Type B pancreatic cell (in vitro differentiated cells): ENCODE measurements at regions not wholly inside any gene's neighbourhood (a gene's known extent, or its start where the extent isn't known, plus 50 kb on each side); places are given as distances from the start of the nearest gene placed in this dataset.

ENCODE experiments used
- DNase-seq: peaks from one replicate; pipeline ENCODE4 v3.0.0; 2021; ENCODE audit warnings: mixed read lengths; ENCODE audit not compliant: unreplicated experiment; ENCODE audit errors: extremely low spot score
- H3K27ac Mint-ChIP-seq: 2 replicates; pipeline ENCODE4 v1.8.0; 2021; ENCODE audit warnings: mild to moderate bottlenecking, mixed read lengths
- H3K27me3 Mint-ChIP-seq: 2 replicates; pipeline ENCODE4 v1.8.0; 2021; ENCODE audit warnings: mixed read lengths
- H3K36me3 Mint-ChIP-seq: 2 replicates; pipeline ENCODE4 v1.8.0; 2021; ENCODE audit warnings: mixed read lengths
- H3K4me1 Mint-ChIP-seq: one replicate; pipeline ENCODE4 v1.8.0; 2021; ENCODE audit warnings: mixed read lengths; ENCODE audit not compliant: unreplicated experiment
- H3K4me3 Mint-ChIP-seq: 2 replicates; pipeline ENCODE4 v1.8.0; 2021; ENCODE audit warnings: mild to moderate bottlenecking, mixed read lengths
- H3K9me3 Mint-ChIP-seq: 2 replicates; pipeline ENCODE4 v1.8.0; 2021; ENCODE audit warnings: mixed read lengths
- CTCF ChIP-seq: fragments of 200-600 bp; sonication (generic); conservative IDR thresholded peaks from 2 replicates; pipeline ENCODE4 v1.5.0; 2021; ENCODE audit warnings: antibody characterized with exemption, mild to moderate bottlenecking

DNA sequence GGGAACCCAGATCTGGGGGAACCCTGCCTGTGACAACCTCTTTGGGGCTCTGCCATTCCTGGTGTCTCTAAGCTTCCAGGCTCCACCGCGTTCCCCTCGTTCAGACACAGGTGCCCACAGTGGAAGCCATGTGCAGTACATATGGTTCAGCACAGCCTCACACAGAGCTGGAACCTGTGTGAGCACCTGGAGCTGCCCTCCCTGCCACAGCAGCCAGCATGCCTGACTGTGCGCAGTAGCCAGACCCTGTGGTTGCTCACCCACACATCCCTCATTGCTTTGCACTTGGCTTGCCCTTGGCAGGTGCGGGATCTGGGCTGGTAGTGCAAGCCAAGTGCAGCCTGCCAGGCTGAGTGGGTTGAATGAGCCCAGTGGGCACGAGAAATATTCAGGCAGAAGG lies 814.2 kb downstream of the PDHA2 start:
- H3K4me3 Mint-ChIP-seq, result no peak overlapping the region
- H3K9me3 Mint-ChIP-seq, result peaks cover 3% of the 10 kb centered on the region
- H3K36me3 Mint-ChIP-seq, result no peaks in the 10 kb centered on the region
- H3K4me1 Mint-ChIP-seq, result no peaks in the 10 kb centered on the region
- H3K27me3 Mint-ChIP-seq, result no peaks in the 10 kb centered on the region
- no peak for DNase-seq
- H3K27ac Mint-ChIP-seq, result no peak overlapping the region
- TF ChIP-seq CTCF, result no peak

DNA sequence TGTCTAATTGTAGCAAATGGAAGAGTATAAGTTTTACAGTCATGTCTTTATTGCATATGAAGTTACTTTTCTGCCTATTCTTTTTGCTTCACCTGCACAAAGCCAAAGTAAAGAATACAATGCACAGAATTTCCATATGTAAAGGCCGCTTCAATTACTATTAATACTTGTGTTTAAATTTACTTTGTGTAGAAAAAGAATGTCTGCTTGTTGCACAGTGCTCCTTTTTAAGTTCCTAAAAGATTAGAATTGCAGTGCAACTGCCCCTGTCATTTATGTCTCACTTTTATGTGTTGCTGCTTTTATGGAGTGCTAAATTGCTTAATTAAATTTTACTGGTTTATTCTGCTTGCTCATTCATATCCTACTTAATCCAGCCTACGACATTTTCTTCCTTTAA lies 830.5 kb downstream of the PDHA2 start:
- Mint-ChIP-seq H3K9me3 (no peaks in the 10 kb centered on the region), H3K27ac (no peak overlapping the region), H3K4me1 (no peaks in the 10 kb centered on the region), H3K27me3 (no peaks in the 10 kb centered on the region), H3K36me3 (no peaks in the 10 kb centered on the region), H3K4me3 (no peak overlapping the region)
- TF ChIP-seq CTCF, result no peak
- no peak for DNase-seq

DNA sequence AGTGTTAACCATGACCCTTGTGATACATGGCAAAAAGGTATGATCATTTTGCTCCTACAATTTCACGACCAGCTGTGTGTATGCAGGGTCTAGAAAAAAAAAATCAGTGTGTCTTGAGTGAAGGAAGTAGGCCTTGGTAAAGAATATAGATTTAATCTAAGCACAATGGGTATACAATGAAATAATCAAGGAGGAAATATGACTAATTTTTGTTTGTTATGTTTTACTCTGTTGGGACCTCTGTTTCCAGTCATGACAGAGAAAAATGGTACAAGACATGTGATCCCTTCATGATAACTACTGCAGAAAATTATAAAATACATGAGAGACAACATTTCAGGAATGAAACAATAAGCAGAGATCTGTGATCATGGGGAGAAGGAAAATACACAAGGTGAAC lies 835.5 kb downstream of the PDHA2 start:
- Mint-ChIP-seq H3K4me1 (no peaks in the 10 kb centered on the region), H3K27me3 (no peaks in the 10 kb centered on the region), H3K9me3 (peaks cover 4% of the 10 kb centered on the region), H3K27ac (no peak overlapping the region), H3K4me3 (no peak overlapping the region), H3K36me3 (no peaks in the 10 kb centered on the region)
- DNase-seq, result no peak
- no peak for TF ChIP-seq CTCF

DNA sequence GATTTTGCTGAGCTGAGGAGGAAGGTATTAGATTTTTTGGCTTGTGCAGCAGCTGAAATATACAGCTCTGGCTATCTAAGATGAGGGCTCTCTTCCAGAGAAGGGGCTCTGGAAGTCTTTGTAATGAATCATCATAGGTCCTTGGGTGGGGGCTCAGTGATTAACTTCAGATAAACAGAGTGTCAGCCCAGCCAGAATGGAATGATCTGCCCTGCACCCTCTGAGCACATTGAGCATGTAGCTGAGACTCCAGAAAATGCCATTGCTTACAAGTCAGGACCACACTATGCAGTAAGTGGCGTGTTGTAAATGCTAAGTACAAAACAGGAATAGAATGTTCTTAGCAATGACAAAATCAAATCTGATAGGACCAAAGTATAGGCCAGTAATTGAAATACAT lies 836.0 kb downstream of the PDHA2 start:
- DNase-seq, result no peak
- no peaks in the 10 kb centered on the region for H3K36me3 Mint-ChIP-seq
- H3K27ac Mint-ChIP-seq, result no peak overlapping the region
- TF ChIP-seq CTCF, result no peak
- H3K27me3 Mint-ChIP-seq, result no peaks in the 10 kb centered on the region
- H3K4me1 Mint-ChIP-seq, result no peaks in the 10 kb centered on the region
- H3K4me3 Mint-ChIP-seq, result no peak overlapping the region
- H3K9me3 Mint-ChIP-seq, result peaks cover 4% of the 10 kb centered on the region

DNA sequence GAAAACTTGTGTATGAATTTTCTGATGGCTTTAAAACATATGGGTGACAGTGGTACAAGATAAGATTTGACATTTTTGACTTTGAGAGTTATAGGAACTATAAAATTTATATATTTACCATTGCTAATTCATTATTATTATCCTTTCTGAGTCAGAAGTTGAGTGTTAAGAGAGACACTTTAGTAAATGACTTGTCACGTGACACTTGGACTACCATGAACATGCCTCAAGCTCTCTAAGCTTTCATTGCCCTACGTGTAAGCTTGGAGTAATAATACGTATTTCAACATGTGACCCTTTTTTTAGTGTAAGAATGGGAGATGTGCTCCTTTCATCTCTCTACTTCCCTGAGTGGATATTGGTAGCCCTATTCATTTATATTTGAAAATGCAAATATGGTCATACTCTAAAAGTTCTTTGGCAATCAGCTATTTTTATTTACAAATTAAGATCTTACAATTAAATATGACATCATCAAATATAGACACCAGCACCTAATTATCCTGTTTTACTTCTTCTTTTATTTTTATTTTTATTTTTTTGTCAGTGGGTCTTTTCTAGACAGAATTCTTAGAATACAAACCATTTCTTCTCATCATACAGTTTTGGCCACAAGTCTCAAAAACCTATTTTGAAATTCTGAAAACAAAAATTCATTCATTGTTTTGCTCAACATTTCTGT lies 837.0 kb downstream of the PDHA2 start:
- H3K27ac Mint-ChIP-seq, result no peak overlapping the region
- DNase-seq, result no peak
- H3K4me1 Mint-ChIP-seq, result no peaks in the 10 kb centered on the region
- no peaks in the 10 kb centered on the region for H3K36me3 Mint-ChIP-seq
- no peaks in the 10 kb centered on the region for H3K27me3 Mint-ChIP-seq
- peaks cover 4% of the 10 kb centered on the region for H3K9me3 Mint-ChIP-seq
- TF ChIP-seq CTCF, result no peak
- H3K4me3 Mint-ChIP-seq, result no peak overlapping the region

- Mint-ChIP-seq H3K36me3 (no peaks in the 10 kb centered on the region), H3K27me3 (no peaks in the 10 kb centered on the region), H3K27ac (no peak overlapping the region), H3K9me3 (peaks cover 4% of the 10 kb centered on the region), H3K4me1 (no peaks in the 10 kb centered on the region), H3K4me3 (no peak overlapping the region)
- no peak for TF ChIP-seq CTCF
- no peak for DNase-seq
These were observed 837.6 kb downstream of the PDHA2 start for GRCh38 chr4:96677499-96677898.
